ENCODE measurements at regions not wholly inside any gene's neighbourhood (a gene's known extent, or its start where the extent isn't known, plus 50 kb on each side); places are given as distances from the start of the nearest gene placed in this dataset.

DNA sequence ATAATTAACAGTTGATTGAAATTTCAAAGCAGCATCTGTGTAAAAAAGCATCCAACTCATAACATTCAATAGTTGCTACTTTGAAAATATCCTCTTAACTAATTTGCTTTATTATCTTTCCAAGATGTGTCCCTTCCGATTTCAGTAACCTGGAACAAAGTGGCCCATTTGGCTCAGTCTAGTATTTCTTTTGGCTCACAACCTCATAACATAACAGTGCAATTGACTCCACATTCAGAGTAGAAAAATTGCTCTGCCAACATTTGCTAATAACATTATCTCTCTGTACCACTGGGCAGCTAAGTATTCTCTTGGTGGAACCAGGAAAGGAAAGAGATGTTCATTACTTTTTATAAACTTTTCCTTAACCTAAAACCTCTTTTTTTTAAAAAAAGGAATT, 571.1 kb upstream of the ARGLU1 start:
- no peak for DNase-seq

DNA sequence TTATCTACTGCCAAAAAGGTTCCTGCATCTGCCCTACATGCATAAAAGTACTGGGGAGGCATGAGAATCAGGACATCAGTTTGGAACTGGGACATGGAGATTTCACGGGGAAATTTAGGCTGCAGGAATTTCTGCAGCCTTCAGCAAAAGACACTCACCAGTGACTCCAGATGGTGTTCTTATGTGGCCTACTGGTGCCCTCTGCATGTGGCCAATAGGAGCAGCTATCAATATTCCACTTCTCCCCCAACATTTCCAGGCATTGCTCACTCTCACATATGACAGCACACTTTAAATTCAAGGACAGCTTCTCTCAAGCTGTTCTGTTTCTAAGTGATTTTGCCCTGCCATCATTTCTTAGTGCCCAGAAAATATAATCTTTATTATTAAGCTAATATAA, 570.5 kb upstream of the ARGLU1 start:
- DNase-seq, result peak; percentile 33

DNA sequence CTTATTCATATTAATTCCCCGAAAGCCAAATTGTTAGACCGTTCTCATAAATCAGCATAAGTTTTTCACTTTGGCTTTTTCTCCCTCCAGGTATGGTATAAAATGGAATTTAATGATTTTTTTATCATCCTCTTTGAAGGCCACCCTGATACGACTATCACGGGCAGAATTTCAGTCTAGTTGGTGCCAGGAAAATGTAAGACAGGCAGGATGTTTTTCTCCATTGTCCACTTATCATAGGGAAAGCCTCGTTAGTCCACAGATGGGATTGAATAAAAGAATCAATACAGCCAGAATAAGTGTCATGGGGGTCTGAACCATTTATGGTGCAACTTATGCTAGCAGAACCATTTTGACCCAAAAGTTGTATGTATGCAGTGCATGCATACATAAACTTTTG, 566.0 kb upstream of the ARGLU1 start:
- DNase-seq, result no peak

DNA sequence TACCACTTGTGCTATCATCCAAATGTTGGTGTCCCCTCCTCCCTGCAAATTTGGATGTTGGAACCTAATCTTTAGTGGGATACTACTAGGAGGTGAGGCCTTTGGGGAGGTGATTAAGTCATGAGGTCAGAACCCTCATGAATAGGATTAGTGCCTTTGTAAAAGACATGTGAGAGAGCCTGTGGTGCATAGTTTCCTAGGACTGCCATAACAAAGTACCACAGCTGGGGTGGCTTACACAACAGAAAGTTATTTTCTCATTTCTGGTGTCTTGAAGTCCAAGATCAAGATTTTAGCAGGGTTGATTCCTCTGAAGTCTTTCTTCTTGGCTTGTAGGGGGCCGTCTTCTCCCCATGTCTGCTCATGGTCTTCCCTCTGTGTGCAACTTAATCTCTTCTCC, 562.6 kb upstream of the ARGLU1 start:
- no peak for DNase-seq

DNA sequence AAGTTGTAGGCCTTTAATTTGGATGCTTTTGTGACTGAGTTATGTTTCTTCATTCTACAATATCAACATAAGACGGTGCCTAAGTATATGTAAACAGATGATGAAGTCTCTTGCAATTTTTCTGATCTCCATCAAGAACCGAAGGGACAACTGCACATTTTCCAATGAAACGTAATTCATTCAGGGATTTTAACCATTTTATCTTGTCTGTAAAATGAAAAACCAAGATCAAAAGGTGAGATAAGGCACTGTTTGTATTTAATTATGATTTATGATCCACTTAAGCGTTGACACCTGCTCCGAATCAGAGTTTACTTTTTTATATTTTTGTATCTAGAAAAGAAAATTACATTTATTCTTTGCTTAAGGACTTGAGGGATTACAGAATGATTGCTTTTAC, 556.8 kb upstream of the ARGLU1 start:
- no peak for DNase-seq

DNA sequence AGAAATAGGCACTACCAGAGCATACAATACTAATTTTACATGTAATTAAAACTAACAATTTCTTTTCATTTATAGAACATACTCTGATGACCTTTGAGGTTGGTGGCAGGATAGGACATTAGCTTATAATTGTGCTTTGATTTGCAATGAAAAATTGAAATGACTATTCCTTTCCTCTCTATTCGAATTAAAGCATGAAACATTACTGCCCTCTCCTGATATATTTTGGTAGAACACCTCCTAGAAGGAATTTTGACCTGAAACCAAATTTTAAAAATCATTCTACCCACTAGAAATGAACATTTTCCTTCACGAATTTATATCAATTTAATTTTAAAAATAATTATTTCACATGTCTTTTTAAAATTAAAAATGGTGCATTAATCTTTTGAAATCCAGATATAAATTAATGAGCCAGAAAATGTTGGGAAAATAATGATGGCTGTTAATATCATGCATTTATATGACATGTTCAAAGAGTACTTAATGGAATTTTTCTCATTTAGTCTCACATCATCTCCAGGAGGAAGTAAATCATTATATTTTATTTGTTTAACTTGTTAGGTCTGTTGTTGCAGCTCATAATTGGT, 556.3 kb upstream of the ARGLU1 start:
- DNase-seq, result peak; percentile 28

DNA sequence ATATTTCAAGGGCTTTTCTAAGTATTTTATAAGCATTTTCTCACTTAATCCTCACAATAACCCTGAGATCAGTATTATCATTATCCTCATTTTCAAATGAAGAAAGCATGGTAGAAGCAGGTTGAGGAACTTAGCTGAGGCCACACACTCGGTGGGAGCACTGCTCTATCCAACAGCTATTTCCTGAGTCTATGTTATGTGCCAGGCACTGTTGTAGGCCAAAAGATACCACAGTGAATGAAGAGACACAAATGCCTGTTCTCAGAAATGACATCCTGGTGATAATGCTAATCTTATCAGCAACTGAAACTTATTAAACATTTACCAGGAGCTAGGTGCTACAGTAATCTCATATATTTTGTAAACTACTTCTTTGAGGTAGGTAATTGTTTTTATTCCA, 553.9 kb upstream of the ARGLU1 start:
- DNase-seq, result no peak

DNA sequence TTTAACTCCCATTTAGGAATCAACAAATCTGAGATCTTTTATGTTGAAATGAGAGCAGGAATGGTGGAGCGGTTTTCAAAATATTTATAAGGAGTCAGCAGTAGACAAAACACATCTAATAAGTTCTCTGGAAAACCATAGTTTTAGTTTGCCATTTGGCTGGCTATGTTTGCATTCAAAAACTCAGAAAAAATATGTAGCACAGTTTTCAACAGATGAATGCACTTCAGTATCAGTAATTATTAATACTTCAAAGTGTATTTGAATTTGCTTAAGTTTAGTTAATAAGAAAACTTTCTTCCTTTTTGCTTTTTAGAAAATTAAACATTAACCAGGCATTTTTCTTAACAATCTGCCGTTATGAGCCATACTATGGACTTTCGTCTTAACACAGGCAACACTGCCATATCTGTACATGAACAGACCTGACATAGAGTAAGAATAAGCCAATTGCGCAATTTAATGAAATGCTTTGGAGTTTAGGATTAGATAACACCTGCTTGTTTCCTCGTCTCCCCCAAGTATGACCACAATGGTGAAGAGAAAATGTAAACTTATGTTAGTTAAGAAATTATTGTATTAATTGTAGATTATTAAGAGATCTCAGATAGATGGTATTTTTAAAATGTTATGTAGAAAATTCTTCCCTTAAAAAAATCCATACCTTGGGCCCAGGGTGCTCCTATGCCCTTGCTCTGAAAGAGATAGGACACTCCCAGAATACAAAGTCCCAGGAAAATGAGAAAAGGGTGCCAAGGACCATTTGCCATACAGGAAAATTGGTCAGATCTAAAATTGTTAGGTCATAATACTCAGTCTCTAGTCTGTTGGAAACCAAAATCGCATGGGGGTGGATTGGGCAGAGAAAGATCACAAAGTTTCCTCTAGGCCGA, 552.3 kb upstream of the ARGLU1 start:
- DNase-seq, result no peak

DNA sequence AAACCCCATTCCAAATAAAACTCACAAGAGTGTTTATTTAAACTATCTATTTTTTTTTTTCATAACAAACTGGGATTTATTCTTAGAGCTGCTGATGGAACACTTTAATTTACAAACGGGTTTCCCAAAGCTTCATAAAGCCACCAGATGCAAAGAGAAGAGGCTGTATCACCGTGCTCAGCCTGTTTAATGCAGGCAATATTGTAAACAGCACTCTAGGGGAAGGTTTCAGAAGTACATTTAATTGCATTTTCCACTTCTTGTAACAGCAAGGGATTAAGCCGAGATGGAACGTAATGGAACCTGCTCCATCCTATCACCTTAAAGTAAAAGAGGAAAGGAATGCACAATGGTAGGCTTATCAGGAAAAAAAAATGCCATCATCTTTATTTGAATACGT, 550.6 kb upstream of the ARGLU1 start:
- peak; percentile 14 for DNase-seq

DNA sequence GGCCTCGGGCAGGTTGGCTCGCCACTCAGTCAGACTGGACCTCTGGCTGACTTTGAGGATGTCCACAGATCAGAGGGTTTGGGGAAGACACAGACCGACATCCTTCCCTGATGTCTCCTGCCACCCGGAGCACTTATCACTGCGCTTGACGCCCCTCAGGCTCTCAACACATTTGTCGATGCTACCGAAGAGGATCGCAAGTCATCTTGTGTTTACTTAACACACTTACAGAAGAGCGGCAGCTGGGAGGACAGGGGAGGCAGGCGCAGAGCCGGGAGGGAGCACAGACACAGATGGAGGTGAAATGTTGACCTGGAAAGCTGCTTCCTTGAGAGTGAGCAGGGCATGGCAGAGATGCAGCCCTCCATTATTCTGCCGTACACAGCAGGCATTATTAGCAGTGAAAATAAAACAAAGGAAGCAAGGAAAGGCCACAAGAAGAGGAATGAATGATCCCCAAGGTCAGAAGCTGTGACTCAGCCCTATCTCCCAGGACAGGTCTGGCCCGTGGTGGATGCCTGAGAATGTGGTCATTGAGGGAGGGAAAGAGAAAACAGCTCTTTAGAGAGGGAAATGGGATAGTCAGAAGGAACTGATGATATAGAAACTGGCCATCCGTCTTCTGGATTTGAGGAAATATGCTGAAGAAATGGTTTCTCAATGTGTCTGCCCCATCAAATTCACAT, 549.5 kb upstream of the ARGLU1 start:
- peak; percentile 29 for DNase-seq

DNA sequence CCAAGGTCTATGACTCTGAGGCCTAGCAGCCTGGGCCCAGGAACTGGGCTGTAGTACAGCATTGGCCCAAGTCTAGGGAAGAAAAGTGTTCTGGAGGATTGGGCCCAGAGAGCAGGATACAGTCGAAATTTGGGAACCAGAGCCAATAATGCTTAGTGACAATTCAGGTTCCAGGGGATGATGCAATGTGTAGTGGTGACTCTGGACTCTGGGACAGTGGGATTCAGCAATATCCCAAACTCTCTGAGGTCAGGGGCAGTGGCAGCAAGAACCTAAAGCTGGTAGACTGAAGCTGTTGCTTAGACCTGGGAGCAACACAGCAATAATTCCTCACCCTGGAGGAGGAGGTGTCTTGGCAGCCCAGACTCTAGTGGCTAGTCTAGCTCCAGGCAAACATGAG, 545.5 kb upstream of the ARGLU1 start:
- no peak for DNase-seq

DNA sequence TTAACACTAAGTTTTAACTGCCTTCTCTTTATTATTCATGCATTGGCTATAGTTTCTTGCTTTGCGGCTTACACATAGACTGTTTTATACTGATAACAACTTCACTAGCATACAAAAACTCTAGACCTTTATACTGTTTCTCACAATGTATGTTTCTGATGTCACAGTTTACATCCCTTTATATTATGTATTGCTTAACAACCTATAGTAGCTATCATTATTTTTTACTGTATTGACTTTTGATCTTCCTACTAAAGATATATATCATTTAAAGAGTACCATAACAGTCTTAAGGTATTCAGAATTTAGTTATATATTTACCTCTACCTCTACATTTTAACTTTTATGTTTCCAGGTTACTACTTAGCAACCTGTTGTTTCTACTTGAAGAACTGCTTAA, 543.3 kb upstream of the ARGLU1 start:
- no peak for DNase-seq

DNA sequence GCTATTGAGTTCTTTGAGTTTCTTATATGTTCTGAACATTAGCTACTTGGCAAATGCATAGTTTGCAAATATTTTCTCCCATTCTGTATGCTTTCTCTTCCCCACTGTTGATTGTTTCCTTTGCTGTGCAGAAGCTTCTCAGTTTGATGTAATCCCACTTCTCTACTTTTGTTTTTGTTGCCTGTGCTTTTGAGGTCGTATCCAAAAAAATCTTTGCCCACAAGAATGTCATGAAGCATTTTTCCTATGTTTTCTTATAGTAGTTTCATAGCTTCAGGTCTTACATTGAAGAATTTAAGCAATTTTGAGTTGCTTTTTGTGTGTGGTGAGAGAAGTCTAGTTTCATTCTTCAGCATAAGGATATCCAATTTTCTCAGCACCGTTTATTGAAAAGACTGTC, 536.7 kb upstream of the ARGLU1 start:
- no peak for DNase-seq

DNA sequence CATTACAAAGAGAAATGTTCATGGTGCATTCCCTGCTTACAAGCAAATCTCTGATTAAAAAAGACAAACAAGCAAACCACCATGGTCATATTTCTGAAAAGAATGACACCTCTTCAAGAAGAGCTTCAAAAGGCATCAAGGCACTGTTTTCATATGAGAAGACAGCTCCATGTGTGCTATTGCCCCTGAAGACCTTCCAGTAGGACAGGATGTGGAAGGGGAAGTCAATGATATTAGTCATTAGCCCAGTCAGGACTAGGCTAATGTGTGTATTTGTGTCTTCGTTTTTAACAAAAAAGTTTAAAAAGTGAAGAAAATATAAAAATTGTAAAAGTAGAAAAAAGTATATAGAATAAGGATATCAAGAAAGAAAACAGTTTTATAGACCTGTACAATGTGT, 534.7 kb upstream of the ARGLU1 start:
- no peak for DNase-seq

DNA sequence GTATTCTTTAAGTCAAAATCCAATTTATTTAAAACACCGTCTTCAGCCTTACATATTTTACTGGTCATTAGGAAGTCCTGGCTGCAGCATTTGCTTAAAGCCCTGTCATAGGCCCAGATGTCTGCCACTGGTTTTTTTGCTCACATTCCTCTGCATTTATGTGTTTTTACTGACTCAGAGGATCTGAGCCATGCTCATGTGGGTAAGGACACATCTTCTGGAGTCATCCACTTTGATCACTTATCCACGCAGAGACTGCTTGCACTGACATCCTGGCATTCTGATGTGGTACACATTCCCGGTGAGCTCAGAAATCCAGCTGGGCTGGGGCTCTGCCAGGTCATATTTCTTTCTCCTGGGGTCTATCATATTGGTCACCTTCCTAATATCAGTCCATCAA, 531.7 kb upstream of the ARGLU1 start:
- DNase-seq, result no peak

DNA sequence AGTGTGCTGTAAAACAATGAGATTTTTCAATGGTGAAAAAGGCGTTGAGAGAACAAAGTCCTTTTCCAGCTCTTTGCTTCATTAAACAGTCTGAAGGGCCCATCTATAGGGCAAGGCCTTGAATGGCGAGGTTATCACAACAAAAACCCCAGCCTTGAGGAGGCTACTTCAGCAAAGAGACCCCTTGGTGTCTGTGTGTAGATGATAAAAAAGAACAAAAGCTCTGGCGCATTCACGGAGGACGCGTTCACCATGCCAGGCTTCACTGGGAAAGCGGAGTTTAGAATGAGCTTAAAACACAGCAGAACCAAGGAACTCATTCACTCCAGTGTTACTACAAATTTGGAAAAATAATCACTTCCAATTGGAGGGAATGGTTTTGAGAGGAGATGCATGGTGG, 530.0 kb upstream of the ARGLU1 start:
- no peak for DNase-seq

DNA sequence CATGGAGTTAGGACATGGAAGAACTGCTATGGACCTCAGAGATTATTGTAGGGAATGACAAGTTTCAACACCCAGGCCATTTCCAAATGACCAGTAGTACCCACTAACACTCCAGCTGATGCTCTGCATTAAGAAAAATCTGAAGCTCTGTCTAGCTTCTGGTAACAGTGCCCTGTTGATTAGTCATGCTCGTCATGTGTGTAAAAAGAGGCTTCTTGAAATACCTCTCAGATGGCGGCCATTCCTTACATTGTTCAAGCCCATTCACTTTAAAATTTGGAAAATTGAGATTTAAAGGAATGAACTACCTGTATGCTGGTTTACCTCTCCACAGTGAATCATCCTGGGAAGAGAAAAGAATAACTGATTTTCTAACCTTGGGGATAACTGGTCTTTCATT, 527.9 kb upstream of the ARGLU1 start:
- no peak for DNase-seq

DNA sequence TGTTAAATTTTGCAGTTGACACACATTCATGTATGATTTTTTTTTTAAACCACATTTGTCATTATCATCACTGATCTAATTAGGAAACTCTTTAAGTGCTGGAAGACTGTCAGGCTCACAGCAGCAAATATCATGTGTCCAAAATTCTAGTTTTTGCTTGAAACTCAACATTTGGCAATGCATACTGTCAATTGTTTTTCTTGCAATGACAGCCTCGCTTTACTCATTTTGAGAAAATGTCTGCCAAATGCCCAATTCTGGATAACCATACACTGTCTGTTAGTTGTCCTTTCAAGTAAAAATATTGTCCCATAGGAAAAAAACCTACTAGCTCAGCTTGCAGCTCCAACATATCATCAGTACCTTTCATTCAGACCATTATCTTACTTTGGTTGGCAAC, 523.9 kb upstream of the ARGLU1 start:
- no peak for DNase-seq

DNA sequence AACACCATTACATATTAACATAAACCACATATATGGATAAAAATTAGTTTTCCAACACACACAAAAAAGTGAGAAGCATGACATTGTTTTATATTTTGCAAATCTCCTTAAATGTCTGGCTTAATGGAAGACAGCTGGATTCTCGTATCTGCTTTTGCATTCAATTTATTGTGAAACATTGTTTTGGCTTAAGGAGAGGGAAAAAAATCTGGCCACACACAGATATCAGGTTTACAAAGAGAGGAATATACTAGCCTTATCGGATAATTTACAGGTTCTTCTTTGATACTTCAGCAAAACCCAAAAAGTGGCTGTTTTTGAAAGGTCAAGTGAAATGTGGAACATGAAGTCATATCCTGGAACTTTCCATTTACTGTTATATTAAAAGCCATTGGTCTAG, 523.5 kb upstream of the ARGLU1 start:
- no peak for DNase-seq

DNA sequence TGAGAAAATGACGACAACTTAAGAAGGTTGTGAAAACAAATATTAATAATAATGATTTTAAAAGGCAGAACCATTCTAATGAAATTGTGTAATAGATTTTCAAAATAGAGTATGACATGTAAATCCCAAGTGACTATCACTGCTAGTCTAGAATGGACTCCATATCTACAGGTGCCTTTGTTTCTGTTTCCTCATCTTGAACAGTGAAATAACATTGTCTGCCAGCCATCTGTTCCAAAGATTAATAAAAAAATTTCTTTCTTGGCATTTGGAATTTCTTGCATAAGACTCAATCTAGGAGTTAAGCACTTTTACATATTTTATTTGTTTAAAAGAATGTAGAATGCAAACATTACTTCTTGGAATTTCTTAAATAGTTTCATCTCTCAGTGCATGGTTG, 520.1 kb upstream of the ARGLU1 start:
- DNase-seq, result no peak

DNA sequence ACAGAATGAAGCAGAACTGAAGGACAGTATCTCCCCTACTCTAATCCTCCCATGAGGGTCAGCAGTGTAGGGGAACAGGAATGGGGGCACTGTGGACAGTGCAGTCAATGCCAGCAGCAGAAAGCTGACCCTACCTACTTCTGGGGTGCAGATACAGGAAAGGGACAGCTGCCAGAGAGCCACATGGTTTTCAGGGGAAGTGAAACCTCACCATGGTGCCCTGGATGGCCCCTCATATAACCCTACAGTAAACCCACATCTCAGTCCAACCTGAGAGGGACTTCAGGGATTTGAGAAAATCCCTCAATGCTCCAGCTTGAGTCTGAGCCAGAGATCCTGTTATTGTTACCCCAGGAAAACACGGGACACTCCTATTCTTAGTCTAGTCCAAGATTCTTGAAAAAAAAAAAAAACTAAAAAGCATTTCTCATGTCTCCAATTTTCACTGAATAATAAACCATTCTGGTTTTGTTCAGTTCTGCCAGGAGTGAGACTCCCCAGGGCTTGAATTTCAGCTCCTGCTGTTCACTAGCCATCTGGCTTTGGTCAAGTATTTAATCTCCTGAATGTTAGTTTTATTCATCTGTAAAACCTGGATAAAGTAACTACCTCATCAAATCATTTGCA, 511.6 kb upstream of the ARGLU1 start:
- DNase-seq, result peak; percentile 56

DNA sequence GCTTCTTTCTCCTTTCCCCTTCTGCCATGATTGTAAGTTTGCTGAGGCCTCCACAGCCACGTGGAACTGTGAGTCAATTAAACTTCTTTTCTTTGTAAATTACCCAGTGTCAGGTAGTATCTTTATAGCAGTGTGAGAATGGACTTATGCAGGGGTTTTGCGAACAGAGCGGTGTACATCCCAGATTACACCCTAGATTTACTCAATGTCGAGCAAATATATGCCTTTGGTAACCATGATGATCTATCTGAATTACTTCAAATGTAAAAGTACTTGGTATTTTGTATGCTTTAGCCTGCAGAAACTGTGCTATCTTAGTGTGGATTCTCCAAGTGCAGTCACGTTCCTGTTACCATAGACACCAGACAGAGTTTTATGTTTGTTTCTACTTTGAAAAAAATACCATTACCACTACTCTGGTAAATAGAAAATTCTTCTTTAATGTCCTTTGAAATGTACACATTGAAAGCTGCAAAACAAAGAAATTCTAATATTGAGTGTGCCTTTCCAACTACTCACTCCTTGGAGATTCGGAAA, 510.4 kb upstream of the ARGLU1 start:
- no peak for DNase-seq

DNA sequence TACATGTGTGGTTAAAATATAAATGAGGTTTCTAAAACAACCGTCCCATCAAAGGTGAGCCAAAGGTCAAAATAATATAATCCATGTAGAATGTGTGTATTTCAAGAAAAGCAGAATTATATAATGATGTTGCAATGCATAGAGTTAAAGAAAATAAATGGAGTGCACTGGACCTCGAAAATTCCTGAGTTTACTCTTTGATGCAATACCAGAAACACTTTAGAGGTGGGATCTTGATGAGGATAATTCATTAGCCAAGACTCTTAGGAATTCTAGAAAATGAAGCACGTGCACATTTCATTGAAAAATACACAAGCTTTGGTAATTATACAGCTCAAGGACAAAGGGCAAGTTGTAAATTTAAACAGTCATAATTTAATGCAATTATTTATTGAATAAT, 508.9 kb upstream of the ARGLU1 start:
- DNase-seq, result no peak

DNA sequence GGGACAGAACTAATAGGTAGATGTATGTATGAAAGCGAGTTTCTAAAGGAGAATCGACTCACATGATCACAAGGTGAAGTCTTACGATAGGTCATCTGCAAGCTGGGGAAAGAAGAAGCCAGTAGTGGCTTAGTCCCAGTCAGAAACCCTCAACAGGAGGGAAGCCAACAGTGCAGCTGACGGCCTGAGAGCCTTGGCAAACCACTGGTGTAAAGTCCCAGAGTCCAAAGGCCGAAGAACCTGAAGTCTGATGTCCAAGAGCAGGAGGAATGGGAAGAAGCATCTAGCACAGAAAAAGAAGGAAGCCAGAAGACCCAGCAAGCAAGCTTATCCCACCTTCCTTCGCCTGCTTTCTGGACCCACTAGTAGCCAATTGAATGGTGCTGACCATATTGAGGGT, 507.6 kb upstream of the ARGLU1 start:
- no peak for DNase-seq
